GM19397 (cell line): ENCODE measurements at regions not wholly inside any gene's neighbourhood (a gene's known extent, or its start where the extent isn't known, plus 50 kb on each side); places are given as distances from the start of the nearest gene placed in this dataset.

Experiments used
- ATAC-seq: cut with Tn5 transposase; IDR thresholded peaks from one replicate; pipeline ENCODE4 v1.9.1; 2021; ENCODE audit warnings: mild to moderate bottlenecking, moderate library complexity; ENCODE audit not compliant: unreplicated experiment

- no peak for ATAC-seq
Observed at GRCh38 chr2:166568409-166568808, 74.4 kb upstream of the SCN7A start.

GRCh38 chr2:166565501-166565900 lies 71.5 kb upstream of the SCN7A start:
- ATAC-seq = no peak

DNA sequence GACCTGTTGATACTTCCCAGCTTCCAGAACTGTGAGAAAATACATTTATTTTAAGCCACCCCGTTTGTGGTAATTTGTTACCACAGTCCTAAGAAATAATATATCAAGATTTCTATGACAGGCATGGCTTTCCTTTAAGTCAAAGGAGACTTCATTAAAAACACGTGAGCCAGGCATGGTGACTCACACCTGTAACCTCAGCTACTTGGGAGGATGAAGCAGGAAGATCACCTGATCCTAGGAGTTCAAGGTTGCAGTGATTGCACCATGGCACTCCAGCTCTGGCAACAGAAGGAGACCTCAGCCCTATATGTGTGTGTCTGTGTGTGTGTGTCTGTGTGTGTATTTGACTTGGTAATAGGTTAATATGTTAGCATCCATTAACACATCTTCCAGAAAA lies 69.8 kb upstream of the SCN7A start:
- ATAC-seq = no peak

DNA sequence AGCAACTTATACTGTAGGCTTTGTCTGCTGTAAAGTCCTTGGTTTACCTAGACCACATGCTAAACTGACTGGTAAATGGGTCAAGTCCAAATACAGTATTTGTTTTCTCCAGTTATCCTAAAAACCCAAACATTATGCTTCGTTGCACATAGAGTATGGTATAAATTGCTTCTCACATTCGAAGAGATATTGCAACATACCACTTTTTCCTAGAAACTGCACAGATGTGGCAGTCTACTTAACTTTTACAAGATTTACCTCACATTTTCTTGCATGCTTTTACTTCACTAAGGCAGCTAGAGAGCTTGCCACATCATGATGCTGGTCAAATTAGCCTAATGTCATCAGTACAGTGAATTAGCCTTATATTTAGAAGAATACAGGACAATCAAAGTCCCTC lies 66.0 kb upstream of the SCN7A start:
- ATAC-seq = no peak

GRCh38 chr2:166550923-166551322 lies 56.9 kb upstream of the SCN7A start:
- ATAC-seq = no peak

GRCh38 chr2:166545473-166545872 lies 51.4 kb upstream of the SCN7A start:
- no peak for ATAC-seq
